Endodermal cell (in vitro differentiated cells): ENCODE measurements at regions not wholly inside any gene's neighbourhood (a gene's known extent, or its start where the extent isn't known, plus 50 kb on each side); places are given as distances from the start of the nearest gene placed in this dataset.

Experiments used
- DNase-seq: peaks from one replicate; pipeline ENCODE4 v3.0.0-alpha.2; 2017
- H3K27ac ChIP-seq: 2 replicates; pipeline ENCODE4 v1.5.1; 2013; ENCODE audit warnings: mild to moderate bottlenecking, low read depth, low read length, moderate library complexity
- H3K27me3 ChIP-seq: 2 replicates; pipeline ENCODE4 v1.6.1; 2013; ENCODE audit warnings: mild to moderate bottlenecking, low read length, moderate library complexity; ENCODE audit not compliant: insufficient read depth, control insufficient read depth, poor library complexity, severe bottlenecking
- H3K36me3 ChIP-seq: 2 replicates; pipeline ENCODE4 v1.7.0; 2013; ENCODE audit warnings: mild to moderate bottlenecking, low read length, moderate library complexity; ENCODE audit not compliant: control insufficient read depth, insufficient read depth
- H3K4me1 ChIP-seq: one replicate; pipeline ENCODE4 v1.7.0; 2013; ENCODE audit warnings: low read length; ENCODE audit not compliant: control insufficient read depth, insufficient read depth
- H3K4me3 ChIP-seq: 2 replicates; pipeline ENCODE4 v1.5.1; 2013; ENCODE audit warnings: mild to moderate bottlenecking, low read length, moderate library complexity
- H3K9ac ChIP-seq: 2 replicates; pipeline ENCODE4 v1.6.1; 2013; ENCODE audit warnings: mild to moderate bottlenecking, low read length, moderate library complexity; ENCODE audit not compliant: poor library complexity, severe bottlenecking; ENCODE audit errors: extremely low read depth
- H3K9me3 ChIP-seq: 2 replicates; pipeline ENCODE4 v1.6.1; 2013; ENCODE audit warnings: mild to moderate bottlenecking, low read length, moderate library complexity; ENCODE audit not compliant: control insufficient read depth
- H3K27ac Mint-ChIP-seq: 2 replicates; pipeline ENCODE4 v1.8.0; 2020; ENCODE audit warnings: mixed read lengths
- H3K27me3 Mint-ChIP-seq: 2 replicates; pipeline ENCODE4 v1.8.0; 2021; ENCODE audit warnings: mild to moderate bottlenecking, mixed read lengths; ENCODE audit not compliant: insufficient read depth
- H3K36me3 Mint-ChIP-seq: 2 replicates; pipeline ENCODE4 v1.8.0; 2020; ENCODE audit warnings: low read depth, mixed read lengths
- H3K4me1 Mint-ChIP-seq: 2 replicates; pipeline ENCODE4 v1.8.0; 2020; ENCODE audit warnings: mixed read lengths
- H3K4me3 Mint-ChIP-seq: 2 replicates; pipeline ENCODE4 v1.8.0; 2020; ENCODE audit warnings: mild to moderate bottlenecking, moderate library complexity, mixed read lengths
- H3K9me3 Mint-ChIP-seq: 2 replicates; pipeline ENCODE4 v1.8.0; 2020; ENCODE audit warnings: mild to moderate bottlenecking, mixed read lengths
- CTCF ChIP-seq: fragments of 200-600 bp; sonication (generic); conservative IDR thresholded peaks from 2 replicates; pipeline ENCODE4 v1.5.0; 2021; ENCODE audit warnings: antibody characterized with exemption, mild to moderate bottlenecking
- WGBS, 2 experiments: methylation state at CpG; one replicate each; pipeline versions ENCODE4 v1.1.5 to v1.1.7; 2013; ENCODE audit warnings: missing lambda C conversion rate in 2 of 2, mixed read lengths in 1 of 2; ENCODE audit not compliant: insufficient coverage in 1 of 2, insufficient read length in 1 of 2; 5-methylcytosine and 5-hydroxymethylcytosine counted together

- no peak overlapping the region for H3K4me3 ChIP-seq
- no peak overlapping the region for H3K9ac ChIP-seq
- DNase-seq = no peak
- no peaks in the 10 kb centered on the region for H3K4me1 Mint-ChIP-seq
- no peaks in the 10 kb centered on the region for H3K4me1 ChIP-seq
- H3K36me3 ChIP-seq = no peaks in the 10 kb centered on the region
- peaks cover 9% of the 10 kb centered on the region for H3K9me3 ChIP-seq
- no peak overlapping the region for H3K27ac Mint-ChIP-seq
- H3K36me3 Mint-ChIP-seq = peaks cover 4% of the 10 kb centered on the region
- H3K9me3 Mint-ChIP-seq = peaks cover 18% of the 10 kb centered on the region
- no peak for TF ChIP-seq CTCF
- 87% methylated on average over 1 of the region's 2 CpGs; no CpG with 5 or more reads in 1 of the 2 experiments for WGBS, 2 experiments
- H3K27me3 ChIP-seq = no peaks in the 10 kb centered on the region
- no peak overlapping the region for H3K27ac ChIP-seq
- no peak overlapping the region for H3K4me3 Mint-ChIP-seq
- H3K27me3 Mint-ChIP-seq = no peaks in the 10 kb centered on the region
These were observed 1095.3 kb downstream of the GRM8 start for GRCh38 chr7:126157391-126157790.

GRCh38 chr7:126150278-126150958 is 1102.3 kb downstream of the GRM8 start:
- H3K36me3 ChIP-seq = no peaks in the 10 kb centered on the region
- H3K4me1 ChIP-seq = no peaks in the 10 kb centered on the region
- no peak overlapping the region for H3K27ac Mint-ChIP-seq
- no peaks in the 10 kb centered on the region for H3K27me3 Mint-ChIP-seq
- TF ChIP-seq CTCF = no peak
- H3K9me3 ChIP-seq = no peaks in the 10 kb centered on the region
- H3K9ac ChIP-seq = no peak overlapping the region
- no peak overlapping the region for H3K4me3 ChIP-seq
- no peak overlapping the region for H3K27ac ChIP-seq
- 80 to 89% methylated on average over 1 to 2 of the region's 2 CpGs for WGBS, 2 experiments
- no peaks in the 10 kb centered on the region for H3K4me1 Mint-ChIP-seq
- H3K9me3 Mint-ChIP-seq = peaks cover 1% of the 10 kb centered on the region
- no peaks in the 10 kb centered on the region for H3K27me3 ChIP-seq
- H3K4me3 Mint-ChIP-seq = no peak overlapping the region
- no peaks in the 10 kb centered on the region for H3K36me3 Mint-ChIP-seq
- no peak for DNase-seq

GRCh38 chr7:126140858-126141466 is 1111.8 kb downstream of the GRM8 start:
- no peak overlapping the region for H3K4me3 ChIP-seq
- H3K27ac ChIP-seq = no peak overlapping the region
- H3K9me3 ChIP-seq = no peaks in the 10 kb centered on the region
- no peaks in the 10 kb centered on the region for H3K9me3 Mint-ChIP-seq
- no peaks in the 10 kb centered on the region for H3K27me3 ChIP-seq
- H3K9ac ChIP-seq = no peak overlapping the region
- no peaks in the 10 kb centered on the region for H3K36me3 ChIP-seq
- no peaks in the 10 kb centered on the region for H3K27me3 Mint-ChIP-seq
- TF ChIP-seq CTCF = no peak
- no peaks in the 10 kb centered on the region for H3K36me3 Mint-ChIP-seq
- no peaks in the 10 kb centered on the region for H3K4me1 ChIP-seq
- no peak overlapping the region for H3K4me3 Mint-ChIP-seq
- H3K27ac Mint-ChIP-seq = no peak overlapping the region
- no peak for DNase-seq
- H3K4me1 Mint-ChIP-seq = no peaks in the 10 kb centered on the region
